ENCODE measurements at regions not wholly inside any gene's neighbourhood (a gene's known extent, or its start where the extent isn't known, plus 50 kb on each side); places are given as distances from the start of the nearest gene placed in this dataset.
"Not testable (repeated sequence)": the region's sequence is repeated elsewhere in the genome, so short reads cannot be mapped to it uniquely, and the experiment has no call there.

DNA sequence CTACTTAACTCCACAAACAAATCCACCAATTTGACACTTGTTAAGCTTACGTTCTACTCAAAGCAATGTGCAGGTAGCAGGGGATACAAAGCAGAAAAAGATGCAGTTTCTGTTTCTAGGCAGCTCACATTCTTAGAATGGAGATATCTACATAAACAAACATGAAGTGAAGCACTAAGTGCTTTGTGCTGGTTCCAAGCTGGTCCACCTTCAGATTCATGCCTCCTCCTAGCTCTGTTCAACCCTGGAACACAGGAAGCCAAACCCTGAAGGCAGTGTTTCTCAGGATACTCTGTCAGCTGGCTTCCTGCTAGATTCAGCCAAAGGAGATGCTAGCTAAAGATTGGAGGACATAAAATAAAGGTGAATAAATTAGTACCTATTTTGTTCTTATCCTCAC lies 55.3 kb upstream of the NOL4 start:
- DNase-seq (ENCODE audit: extremely low read depth in 1 of 11, low read depth in 9 of 11, low spot score in 4 of 11) = no peak

GRCh38 chr18:34280653-34281052 lies 55.9 kb upstream of the NOL4 start:
- DNase-seq (ENCODE audit: extremely low read depth in 1 of 11, low read depth in 9 of 11, low spot score in 4 of 11) = no peak

- DNase-seq (ENCODE audit: extremely low read depth in 1 of 11, low read depth in 9 of 11, low spot score in 4 of 11) = no peak
These were observed 56.6 kb upstream of the NOL4 start for GRCh38 chr18:34281290-34281689.

DNA sequence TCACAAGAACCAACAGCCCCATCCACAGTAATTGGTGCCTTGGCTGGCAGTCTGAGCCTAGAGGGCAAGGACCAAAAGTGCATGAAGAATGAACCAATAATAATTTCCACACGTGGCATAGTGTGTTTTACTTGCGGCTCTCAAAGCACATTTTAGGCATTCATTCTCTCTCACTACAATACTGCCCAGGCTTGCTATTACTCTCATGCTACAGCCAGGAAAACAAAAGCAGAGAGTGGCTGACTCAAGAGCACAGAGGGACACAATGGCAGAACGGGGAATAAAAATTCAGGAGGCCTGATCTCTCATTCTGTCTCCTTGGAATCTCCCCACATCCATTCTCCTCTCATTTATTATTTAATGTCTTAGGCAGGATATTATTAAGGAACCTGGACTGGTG lies 57.0 kb upstream of the NOL4 start:
- no peak for DNase-seq (ENCODE audit: extremely low read depth in 1 of 11, low read depth in 9 of 11, low spot score in 4 of 11)

- no peak for DNase-seq (ENCODE audit: extremely low read depth in 1 of 11, low read depth in 9 of 11, low spot score in 4 of 11)
These were observed 58.8 kb upstream of the NOL4 start for GRCh38 chr18:34283506-34283905.

DNA sequence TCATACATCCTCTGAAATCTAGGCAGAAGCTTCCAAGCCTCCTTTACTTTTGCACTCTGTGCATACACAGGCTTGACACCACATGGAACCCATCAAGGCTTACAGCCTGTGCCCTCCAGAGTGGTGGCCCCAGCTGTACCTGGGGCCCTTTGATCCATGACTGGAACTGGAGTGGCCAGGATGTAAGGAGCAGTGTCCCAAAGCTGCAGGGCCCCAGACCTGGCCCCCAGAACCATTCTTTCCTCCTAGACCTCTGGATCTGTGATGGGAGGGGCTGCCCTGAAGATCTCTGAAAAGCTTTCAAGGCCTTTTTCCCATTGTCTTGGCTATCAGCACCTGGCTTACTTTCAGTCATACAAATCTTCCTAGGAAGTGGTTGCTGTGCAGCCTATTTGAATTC lies 63.1 kb upstream of the NOL4 start:
- DNase-seq (ENCODE audit: extremely low read depth in 1 of 11, low read depth in 9 of 11, low spot score in 4 of 11) = no peak

- no peak for DNase-seq (ENCODE audit: extremely low read depth in 1 of 11, low read depth in 9 of 11, low spot score in 4 of 11)
These were observed 67.9 kb upstream of the NOL4 start for GRCh38 chr18:34292594-34292993.

- DNase-seq (ENCODE audit: extremely low read depth in 1 of 11, low read depth in 9 of 11, low spot score in 4 of 11) = no peak
These were observed 72.6 kb upstream of the NOL4 start for GRCh38 chr18:34297287-34297686.

DNA sequence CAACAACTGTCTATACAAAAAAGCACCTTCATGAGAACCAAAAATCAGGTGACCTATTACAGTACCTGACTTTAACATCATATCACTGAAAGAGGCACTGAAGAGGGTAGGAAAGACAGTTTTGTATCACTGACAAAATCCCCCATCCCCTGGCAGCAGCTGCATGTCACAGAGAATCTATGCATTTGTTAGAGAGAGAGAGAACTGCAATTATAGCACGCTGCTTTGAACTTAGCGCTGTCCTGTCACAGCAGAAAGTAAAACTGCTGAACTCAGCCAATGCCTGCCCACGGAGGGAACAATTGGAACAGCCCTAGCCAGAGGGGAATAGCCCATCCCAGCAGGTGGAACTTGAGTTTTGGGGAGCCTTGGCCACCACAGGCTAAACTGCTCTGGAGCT lies 75.1 kb upstream of the NOL4 start:
- no peak for DNase-seq (ENCODE audit: extremely low read depth in 1 of 11, low read depth in 9 of 11, low spot score in 4 of 11)

DNA sequence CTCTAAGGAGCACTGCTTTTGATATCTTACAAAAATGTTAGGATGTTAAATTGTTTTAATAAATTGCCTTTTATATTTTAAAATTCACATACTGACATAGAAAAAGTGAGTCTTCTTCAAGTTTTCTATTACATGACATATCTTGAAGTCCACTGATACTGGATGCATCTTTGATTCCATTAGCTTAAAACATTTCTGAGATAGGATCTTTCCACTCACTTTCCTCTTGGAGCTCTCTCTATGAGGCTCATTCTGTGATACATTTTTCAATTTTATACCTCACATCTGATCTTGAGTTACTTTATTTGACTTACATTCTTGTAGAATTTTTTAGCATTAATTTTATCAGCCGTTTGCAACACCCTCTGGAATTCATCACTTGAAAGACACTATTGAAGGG lies 86.8 kb upstream of the NOL4 start:
- no peak for DNase-seq (ENCODE audit: extremely low read depth in 1 of 11, low read depth in 9 of 11, low spot score in 4 of 11)

DNA sequence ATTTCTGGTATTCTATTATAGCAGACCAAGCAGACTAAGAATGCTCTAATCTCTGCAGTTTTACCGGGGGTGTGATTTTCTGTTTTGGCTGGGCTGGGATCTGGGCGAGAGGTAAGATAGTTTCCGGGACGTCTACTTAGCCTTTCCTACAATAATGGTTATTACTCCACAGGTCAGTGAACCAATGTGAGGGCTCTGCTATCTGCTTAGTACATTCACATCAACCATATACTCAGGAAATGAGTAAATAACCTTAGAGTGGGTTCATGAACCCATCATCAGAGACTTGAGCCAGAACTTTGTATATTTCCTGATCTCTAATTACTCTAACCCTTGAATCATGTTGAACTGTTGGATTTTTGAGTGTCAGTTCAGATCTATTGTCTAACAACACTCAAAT lies 90.1 kb upstream of the NOL4 start:
- DNase-seq (ENCODE audit: extremely low read depth in 1 of 11, low read depth in 9 of 11, low spot score in 4 of 11) = no peak

DNA sequence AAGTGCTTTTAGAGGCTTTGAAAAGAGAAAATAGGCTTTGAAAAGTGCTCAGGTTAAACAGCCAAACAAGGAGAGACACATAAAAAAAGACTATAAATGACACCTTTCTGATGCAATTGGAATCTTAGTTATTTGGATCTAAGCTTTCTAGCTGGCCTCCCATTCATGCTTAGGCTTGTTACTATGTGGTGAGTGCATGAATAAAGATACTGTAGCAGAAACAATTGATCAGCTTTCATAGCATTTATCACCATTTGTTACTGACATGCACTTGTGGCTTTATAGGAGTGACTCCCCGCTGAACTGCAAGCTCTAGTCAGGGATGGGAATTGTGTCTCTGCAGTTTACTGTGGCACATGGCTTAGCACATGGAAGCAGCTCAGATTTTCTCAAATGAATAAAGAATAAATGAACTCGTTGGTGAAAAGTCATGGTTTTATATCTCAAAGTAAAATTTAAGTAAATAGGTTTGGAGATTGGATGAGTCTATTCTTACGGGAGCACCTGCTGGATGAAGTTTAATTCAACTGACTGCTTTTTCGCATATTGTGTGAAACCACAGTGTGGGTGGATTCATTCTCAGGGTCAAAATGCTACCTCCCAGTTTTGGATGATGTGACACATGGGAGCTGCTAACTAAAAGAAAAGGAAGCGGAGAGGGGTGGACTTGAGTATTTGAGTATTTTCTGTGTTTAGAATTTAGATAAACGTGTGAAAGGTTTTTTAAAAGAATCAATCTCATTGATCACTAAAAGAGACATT lies 91.1 kb upstream of the NOL4 start:
- no peak for DNase-seq (ENCODE audit: extremely low read depth in 1 of 11, low read depth in 9 of 11, low spot score in 4 of 11)

- DNase-seq (ENCODE audit: extremely low read depth in 1 of 11, low read depth in 9 of 11, low spot score in 4 of 11) = no peak
These were observed 95.6 kb upstream of the NOL4 start for GRCh38 chr18:34320267-34320666.

DNA sequence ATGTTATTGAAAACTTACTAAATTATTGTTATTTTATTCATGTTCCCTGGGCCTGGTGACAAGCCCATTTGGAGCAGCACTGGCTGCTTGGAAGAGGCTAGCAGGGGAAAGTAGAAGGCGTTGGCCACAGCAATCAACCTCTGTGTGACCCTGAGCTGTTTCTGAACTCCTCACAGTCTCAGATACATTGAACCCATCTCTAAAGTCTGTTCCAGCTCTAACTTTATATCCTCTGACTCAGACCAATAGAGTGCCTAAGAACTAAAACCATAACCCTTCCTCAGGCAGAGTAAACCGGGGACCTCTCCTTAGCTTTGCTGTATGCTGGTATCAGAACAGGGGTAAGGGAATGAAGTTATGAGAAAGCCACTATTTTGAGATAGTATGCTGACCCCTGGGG lies 96.4 kb upstream of the NOL4 start:
- DNase-seq (ENCODE audit: extremely low read depth in 1 of 11, low read depth in 9 of 11, low spot score in 4 of 11) = no peak

- peak; percentile 29 to 69 (median 48) for DNase-seq (ENCODE audit: extremely low read depth in 1 of 11, low read depth in 9 of 11, low spot score in 4 of 11)
These were observed 97.9 kb upstream of the NOL4 start for GRCh38 chr18:34322365-34323289.

DNA sequence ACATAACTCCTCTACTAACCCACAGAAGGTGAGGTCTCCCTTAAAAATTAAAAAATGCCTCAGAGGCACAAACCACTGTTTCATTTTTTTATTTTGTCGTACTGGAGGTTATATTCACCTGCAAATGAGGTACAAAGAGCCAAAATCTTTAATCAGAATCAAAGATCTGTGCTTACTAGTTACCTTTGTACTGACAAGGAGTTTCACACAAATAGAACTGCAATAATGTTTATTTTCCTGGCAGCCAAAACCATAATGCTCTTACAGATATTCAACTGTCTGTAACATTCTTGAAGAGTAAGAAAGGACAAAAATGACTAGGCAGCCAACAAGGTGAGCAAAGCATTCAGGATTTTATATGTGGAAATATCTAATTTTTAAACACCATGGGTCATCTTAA lies 105.1 kb upstream of the NOL4 start:
- DNase-seq (ENCODE audit: extremely low read depth in 1 of 11, low read depth in 9 of 11, low spot score in 4 of 11) = no peak

DNA sequence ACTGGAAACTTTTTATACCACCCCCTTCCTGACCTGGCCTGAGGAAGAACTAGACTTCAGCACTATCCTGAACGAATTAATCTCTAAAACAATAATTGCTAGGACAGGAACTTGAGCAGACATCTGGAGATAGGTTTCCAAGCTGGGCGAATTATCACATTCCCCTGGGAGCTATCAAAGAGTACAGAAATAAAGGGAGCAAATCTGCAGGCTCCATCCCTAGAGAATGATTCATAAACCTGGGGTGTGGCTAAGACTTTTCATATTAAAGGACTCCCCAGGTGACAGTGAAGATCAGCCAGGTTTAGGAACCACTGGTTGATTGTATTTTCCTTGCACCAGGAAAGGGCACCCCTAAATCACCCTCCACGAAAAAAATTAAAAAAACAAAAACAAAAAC lies 105.6 kb upstream of the NOL4 start:
- no peak for DNase-seq (ENCODE audit: extremely low read depth in 1 of 11, low read depth in 9 of 11, low spot score in 4 of 11)

DNA sequence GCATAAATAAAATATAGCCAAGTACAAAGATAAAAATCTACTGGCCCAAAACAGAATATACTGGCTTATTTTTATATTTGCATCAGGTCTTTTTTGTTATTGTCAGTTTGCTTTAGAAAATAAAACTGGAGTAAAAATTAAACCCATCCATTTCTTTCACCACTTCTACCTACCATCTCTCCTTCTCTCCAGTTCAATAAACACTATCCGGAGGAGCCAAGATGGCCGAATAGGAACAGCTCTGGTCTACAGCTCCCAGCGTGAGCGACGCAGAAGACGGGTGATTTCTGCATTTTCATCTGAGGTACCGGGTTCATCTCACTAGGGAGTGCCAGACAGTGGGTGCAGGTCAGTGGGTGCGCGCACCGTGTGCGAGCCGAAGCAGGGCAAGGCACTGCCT lies 106.2 kb upstream of the NOL4 start:
- DNase-seq (ENCODE audit: extremely low read depth in 1 of 11, low read depth in 9 of 11, low spot score in 4 of 11) = not testable (repeated sequence)

- DNase-seq (ENCODE audit: extremely low read depth in 1 of 11, low read depth in 9 of 11, low spot score in 4 of 11) = not testable (repeated sequence)
These were observed 106.6 kb upstream of the NOL4 start for GRCh38 chr18:34331343-34331742.

DNA sequence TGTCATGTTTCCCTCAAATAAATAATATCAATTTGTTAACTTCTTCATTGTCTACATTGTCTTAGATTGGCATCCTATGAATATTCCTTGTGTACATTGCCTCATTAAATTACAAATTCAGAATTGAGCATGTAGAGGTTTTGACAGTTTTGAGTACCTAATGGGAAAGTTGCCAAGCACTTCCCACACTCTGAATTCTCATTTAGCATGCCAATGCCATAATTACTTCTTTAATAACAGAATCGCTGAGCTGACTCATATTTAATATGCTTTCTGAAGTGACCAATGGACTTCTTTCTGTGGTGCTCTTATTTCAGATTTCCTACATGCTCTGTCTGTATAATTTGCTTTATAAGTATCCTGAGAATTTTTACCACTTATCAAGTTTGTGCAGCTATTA lies 114.4 kb upstream of the NOL4 start:
- DNase-seq (ENCODE audit: extremely low read depth in 1 of 11, low read depth in 9 of 11, low spot score in 4 of 11) = no peak

DNA sequence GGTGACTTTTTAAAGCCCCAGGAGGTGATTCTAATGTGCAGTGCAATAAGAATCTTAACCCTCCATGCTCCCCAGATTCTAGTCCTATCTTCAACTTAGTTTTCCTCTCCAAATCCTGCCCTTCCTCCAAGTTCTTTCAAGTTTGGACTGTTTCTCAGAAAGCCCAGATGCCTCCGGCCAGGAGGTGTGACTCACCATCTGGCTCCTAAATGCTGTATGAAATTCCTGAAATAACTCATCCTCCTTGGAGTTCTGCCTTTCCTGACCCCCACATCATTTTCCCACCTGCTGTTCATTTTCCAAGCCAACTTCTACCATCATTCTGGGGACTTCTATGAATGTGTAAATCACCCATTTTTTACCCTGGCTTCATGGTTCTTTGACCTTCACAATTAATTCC lies 118.2 kb upstream of the NOL4 start:
- DNase-seq (ENCODE audit: extremely low read depth in 1 of 11, low read depth in 9 of 11, low spot score in 4 of 11) = no peak

Measured in renal cortex interstitium (tissue), 11 donors.